DOHH2 (cell line): ENCODE measurements at regions not wholly inside any gene's neighbourhood (a gene's known extent, or its start where the extent isn't known, plus 50 kb on each side); places are given as distances from the start of the nearest gene placed in this dataset.

Experiments used
- H3F3A ChIP-seq: fragments of 200-600 bp; sonication (generic), shearing (Covaris generic); 2 replicates; pipeline ENCODE4 v1.6.0; 2016; ENCODE audit warnings: antibody characterized with exemption, mild to moderate bottlenecking; ENCODE audit not compliant: control insufficient read depth, insufficient read depth
- H3K27ac ChIP-seq: fragments of 200-600 bp; sonication (generic); 2 replicates; pipeline ENCODE4 v1.5.1; 2014; ENCODE audit warnings: low read depth, mild to moderate bottlenecking, low read length, moderate library complexity
- H3K27me3 ChIP-seq: fragments of 200-600 bp; sonication (generic); 2 replicates; pipeline ENCODE4 v1.6.1; 2014; ENCODE audit warnings: mild to moderate bottlenecking, low read length, mixed read lengths; ENCODE audit not compliant: control insufficient read depth
- H3K36me3 ChIP-seq: fragments of 200-600 bp; sonication (generic); 2 replicates; pipeline ENCODE4 v1.6.1; 2014; ENCODE audit warnings: mild to moderate bottlenecking, low read length, moderate library complexity, mixed read lengths; ENCODE audit not compliant: control insufficient read depth
- H3K4me1 ChIP-seq: fragments of 200-600 bp; sonication (generic); 2 replicates; pipeline ENCODE4 v1.6.1; 2014; ENCODE audit warnings: mild to moderate bottlenecking, low read length, mixed read lengths; ENCODE audit not compliant: control insufficient read depth
- H3K4me2 ChIP-seq: fragments of 200-600 bp; sonication (generic); 2 replicates; pipeline ENCODE4 v1.6.0; 2014; ENCODE audit warnings: mild to moderate bottlenecking, low read length, moderate library complexity
- H3K4me3 ChIP-seq: fragments of 200-600 bp; sonication (generic); 2 replicates; pipeline ENCODE4 v1.5.1; 2014; ENCODE audit warnings: mild to moderate bottlenecking, low read length, mixed read lengths
- H3K79me2 ChIP-seq: fragments of 200-600 bp; sonication (generic); 2 replicates; pipeline ENCODE4 v1.6.1; 2014; ENCODE audit warnings: mild to moderate bottlenecking, low read length, mixed read lengths; ENCODE audit not compliant: control insufficient read depth
- H3K9me2 ChIP-seq: fragments of 200-600 bp; sonication (generic); replicated peaks from 2 replicates; pipeline ENCODE4 v1.6.1; 2014; ENCODE audit warnings: mild to moderate bottlenecking, low read length, mixed read lengths; ENCODE audit not compliant: control insufficient read depth
- H3K9me3 ChIP-seq: fragments of 200-600 bp; sonication (generic); 2 replicates; pipeline ENCODE4 v1.6.1; 2014; ENCODE audit warnings: antibody characterized with exemption, low read length, mixed read lengths; ENCODE audit not compliant: control insufficient read depth, insufficient read depth
- H4K20me1 ChIP-seq: fragments of 200-600 bp; sonication (generic); 2 replicates; pipeline ENCODE4 v1.6.0; 2014; ENCODE audit warnings: low read depth, mild to moderate bottlenecking, antibody characterized with exemption, low read length, moderate library complexity; ENCODE audit not compliant: control insufficient read depth, insufficient read depth
- EZH2phosphoT487 ChIP-seq: fragments of 200-600 bp; sonication (generic); IDR thresholded peaks from 2 replicates; pipeline ENCODE4 v1.6.1; 2017; ENCODE audit warnings: borderline replicate concordance, mild to moderate bottlenecking, antibody characterized with exemption, low read length, moderate library complexity, mixed read lengths
- TF ChIP-seq, protein P1 (sequence below): fragments of 200-600 bp; sonication (generic); IDR thresholded peaks from one replicate; pipeline ENCODE4 v1.5.1; 2014; ENCODE audit warnings: antibody characterized with exemption, mild to moderate bottlenecking, low read depth, low read length; ENCODE audit not compliant: poor library complexity, severe bottlenecking

DNA sequence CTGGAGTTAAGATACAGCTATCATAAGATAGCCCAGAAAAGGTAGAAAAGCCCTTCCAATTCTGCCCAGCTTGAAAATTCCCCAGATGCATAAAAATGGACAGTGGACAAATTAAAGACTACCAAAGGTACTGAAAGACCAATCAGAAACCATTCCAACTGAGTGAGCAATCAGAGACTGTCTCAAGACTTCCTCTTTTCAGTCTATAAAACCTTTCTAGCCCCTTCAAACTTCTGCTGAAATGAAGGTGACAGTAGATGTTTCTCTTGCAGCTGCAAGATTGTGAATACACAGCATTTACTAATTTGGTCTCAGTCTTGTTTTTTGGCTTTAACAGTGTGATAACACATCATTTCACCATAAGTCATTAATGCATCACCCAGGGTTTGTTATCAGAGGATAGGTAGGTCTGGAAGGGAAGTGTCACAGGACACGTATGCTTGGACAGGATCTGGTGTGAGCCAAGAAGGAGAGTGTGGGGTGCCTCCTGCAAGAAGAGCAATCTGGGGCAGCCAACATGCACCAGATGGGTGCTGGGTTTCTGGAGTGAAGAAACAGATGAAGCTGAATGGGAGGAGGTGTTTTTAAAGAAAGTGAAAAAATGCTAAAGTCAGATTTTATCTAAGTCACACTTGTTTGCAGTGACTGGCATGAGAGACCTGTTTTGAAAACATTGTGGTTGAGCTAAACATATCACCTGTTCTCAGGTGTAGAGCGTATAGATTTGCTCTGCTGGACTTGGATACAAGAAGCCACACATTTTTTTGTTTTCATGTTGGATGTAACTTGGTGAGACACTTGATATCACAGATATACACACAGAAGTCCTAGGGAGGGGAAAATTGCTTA, 75.3 kb upstream of the DDX18 start:
- Histone ChIP-seq H3K36me3 (no peaks in the 10 kb centered on the region), H3K4me2 (no peak overlapping the region), H3K27ac (no peak overlapping the region), H3K9me3 (no peaks in the 10 kb centered on the region), H3F3A (no peaks in the 10 kb centered on the region), H3K4me1 (no peaks in the 10 kb centered on the region), H3K79me2 (no peaks in the 10 kb centered on the region), H4K20me1 (no peaks in the 10 kb centered on the region), H3K27me3 (no peaks in the 10 kb centered on the region), H3K4me3 (no peak overlapping the region), H3K9me2 (no peaks in the 10 kb centered on the region)
- TF ChIP-seq, protein P1, sequence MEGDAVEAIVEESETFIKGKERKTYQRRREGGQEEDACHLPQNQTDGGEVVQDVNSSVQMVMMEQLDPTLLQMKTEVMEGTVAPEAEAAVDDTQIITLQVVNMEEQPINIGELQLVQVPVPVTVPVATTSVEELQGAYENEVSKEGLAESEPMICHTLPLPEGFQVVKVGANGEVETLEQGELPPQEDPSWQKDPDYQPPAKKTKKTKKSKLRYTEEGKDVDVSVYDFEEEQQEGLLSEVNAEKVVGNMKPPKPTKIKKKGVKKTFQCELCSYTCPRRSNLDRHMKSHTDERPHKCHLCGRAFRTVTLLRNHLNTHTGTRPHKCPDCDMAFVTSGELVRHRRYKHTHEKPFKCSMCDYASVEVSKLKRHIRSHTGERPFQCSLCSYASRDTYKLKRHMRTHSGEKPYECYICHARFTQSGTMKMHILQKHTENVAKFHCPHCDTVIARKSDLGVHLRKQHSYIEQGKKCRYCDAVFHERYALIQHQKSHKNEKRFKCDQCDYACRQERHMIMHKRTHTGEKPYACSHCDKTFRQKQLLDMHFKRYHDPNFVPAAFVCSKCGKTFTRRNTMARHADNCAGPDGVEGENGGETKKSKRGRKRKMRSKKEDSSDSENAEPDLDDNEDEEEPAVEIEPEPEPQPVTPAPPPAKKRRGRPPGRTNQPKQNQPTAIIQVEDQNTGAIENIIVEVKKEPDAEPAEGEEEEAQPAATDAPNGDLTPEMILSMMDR = no peak
- no peak for TF ChIP-seq EZH2phosphoT487

DNA sequence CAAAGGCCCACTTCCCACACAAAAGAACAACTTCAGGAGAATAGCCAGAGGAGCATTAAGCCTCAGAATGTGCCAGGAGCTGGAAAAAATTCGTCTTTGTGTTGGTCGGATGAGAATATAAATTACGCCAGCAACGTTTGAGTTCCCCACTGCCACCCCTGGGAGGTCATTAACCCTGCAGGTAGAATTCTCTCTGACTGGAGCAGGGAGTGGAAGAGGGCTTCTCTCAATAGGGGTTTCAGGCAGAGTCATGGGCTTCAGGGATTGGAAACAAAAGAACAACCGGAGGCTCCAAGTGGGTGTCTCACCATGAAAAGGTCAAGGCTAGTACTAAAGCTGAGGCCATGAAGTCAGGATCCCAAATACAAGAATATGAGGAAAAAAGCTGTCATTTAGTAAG, 69.0 kb upstream of the DDX18 start:
- Histone ChIP-seq H3K9me3 (no peaks in the 10 kb centered on the region), H4K20me1 (no peaks in the 10 kb centered on the region), H3K27ac (no peak overlapping the region), H3F3A (no peaks in the 10 kb centered on the region), H3K27me3 (no peaks in the 10 kb centered on the region), H3K4me3 (no peak overlapping the region), H3K4me2 (no peak overlapping the region), H3K9me2 (no peaks in the 10 kb centered on the region), H3K36me3 (no peaks in the 10 kb centered on the region), H3K4me1 (no peaks in the 10 kb centered on the region), H3K79me2 (no peaks in the 10 kb centered on the region)
- TF ChIP-seq EZH2phosphoT487 = no peak
- TF ChIP-seq, protein P1 = no peak

DNA sequence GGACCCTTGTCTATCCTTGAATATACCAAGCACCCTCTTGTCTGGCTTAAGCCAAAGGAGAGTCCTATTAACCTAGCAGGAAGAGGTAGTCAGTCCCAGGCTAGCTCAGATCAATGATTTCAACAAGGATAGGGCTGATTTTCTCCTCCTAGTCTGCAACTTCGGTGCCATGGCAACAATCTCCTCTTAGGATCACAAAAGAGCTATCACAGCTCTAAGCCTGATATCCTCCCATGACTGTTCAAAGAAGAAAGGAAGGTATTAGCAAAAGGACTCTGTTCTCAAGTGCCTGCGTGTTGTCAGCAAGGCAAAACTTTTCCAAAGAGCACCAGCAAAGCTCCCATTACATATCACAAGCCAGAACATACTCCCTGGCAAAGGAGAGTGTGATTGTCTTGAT, 58.7 kb upstream of the DDX18 start:
- H3K4me2 ChIP-seq = no peak overlapping the region

More for the DNA sequence above, 58.7 kb upstream of the DDX18 start:
- Histone ChIP-seq H3K4me3 (no peak overlapping the region), H3K9me3 (no peaks in the 10 kb centered on the region), H4K20me1 (no peaks in the 10 kb centered on the region), H3K36me3 (no peaks in the 10 kb centered on the region), H3K4me1 (no peaks in the 10 kb centered on the region), H3K79me2 (no peaks in the 10 kb centered on the region), H3K9me2 (no peaks in the 10 kb centered on the region), H3K27me3 (no peaks in the 10 kb centered on the region), H3F3A (no peaks in the 10 kb centered on the region), H3K27ac (no peak overlapping the region)
- TF ChIP-seq, protein P1 = no peak
- TF ChIP-seq EZH2phosphoT487 = no peak
